ENCODE measurements at regions not wholly inside any gene's neighbourhood (a gene's known extent, or its start where the extent isn't known, plus 50 kb on each side); places are given as distances from the start of the nearest gene placed in this dataset.

DNA sequence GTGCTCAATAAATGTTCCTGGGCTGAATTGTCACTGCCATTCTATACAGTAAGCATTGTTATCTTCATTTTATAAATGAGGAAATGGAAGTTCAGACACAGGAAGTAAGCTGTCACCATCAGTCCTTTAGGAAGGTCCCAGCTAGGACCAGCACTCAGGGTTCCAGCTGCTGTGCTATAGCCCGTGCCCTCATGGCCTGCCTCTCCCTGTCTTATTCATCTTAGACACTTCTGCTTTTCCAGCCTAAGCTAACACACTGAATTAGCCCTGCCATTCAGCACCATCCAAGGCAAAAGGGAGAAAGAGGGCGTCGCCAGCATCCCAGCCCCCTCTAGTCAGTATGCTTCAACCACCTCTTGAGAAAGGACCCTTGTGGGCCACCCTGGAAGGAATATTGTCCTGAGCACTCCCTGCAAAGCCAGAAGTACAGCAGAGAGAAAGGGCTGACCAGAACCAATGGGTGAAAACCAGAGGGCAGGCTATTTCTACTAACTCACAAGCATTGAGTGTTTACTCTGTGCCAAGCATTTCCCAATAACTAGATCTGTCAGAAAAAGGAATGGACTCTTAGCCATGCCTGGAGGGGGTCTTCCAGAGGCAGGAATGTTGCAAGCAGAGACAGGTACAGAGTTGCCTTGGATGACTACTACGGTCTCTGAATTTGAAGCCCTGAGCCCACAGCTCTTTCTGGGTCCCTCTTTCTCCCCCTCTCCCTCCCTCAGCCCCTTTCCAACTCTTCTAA, 77.9 kb upstream of the NFIA start:
- no peak for TF ChIP-seq ESRRG (CRISPR knock-in tag; IDR thresholded peaks at IDR 0.05)
- TF ChIP-seq CSDC2 (CRISPR knock-in tag; IDR thresholded peaks at IDR 0.05), result no peak
- no peak for TF ChIP-seq BACH2 (CRISPR knock-in tag; IDR thresholded peaks at IDR 0.05; ENCODE audit: borderline replicate concordance)
- no peak for TF ChIP-seq ZFP30 (CRISPR knock-in tag; IDR thresholded peaks at IDR 0.05)
- no peak for TF ChIP-seq ZC3H10 (CRISPR knock-in tag; IDR thresholded peaks at IDR 0.05)
- TF ChIP-seq, protein P1, sequence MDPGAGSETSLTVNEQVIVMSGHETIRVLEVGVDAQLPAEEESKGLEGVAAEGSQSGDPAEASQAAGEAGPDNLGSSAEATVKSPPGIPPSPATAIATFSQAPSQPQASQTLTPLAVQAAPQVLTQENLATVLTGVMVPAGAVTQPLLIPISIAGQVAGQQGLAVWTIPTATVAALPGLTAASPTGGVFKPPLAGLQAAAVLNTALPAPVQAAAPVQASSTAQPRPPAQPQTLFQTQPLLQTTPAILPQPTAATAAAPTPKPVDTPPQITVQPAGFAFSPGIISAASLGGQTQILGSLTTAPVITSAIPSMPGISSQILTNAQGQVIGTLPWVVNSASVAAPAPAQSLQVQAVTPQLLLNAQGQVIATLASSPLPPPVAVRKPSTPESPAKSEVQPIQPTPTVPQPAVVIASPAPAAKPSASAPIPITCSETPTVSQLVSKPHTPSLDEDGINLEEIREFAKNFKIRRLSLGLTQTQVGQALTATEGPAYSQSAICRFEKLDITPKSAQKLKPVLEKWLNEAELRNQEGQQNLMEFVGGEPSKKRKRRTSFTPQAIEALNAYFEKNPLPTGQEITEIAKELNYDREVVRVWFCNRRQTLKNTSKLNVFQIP (CRISPR knock-in tag; IDR thresholded peaks at IDR 0.05; ENCODE audit: borderline replicate concordance, low read depth), result no peak
- TF ChIP-seq ISL1 (CRISPR knock-in tag; IDR thresholded peaks at IDR 0.05), result no peak
- no peak for TF ChIP-seq ZNF8 (CRISPR knock-in tag; IDR thresholded peaks at IDR 0.05)
- no peak for TF ChIP-seq ZNF565 (CRISPR knock-in tag; conservative IDR thresholded peaks at IDR 0.05; ENCODE audit: low read depth)
- TF ChIP-seq, protein P2, sequence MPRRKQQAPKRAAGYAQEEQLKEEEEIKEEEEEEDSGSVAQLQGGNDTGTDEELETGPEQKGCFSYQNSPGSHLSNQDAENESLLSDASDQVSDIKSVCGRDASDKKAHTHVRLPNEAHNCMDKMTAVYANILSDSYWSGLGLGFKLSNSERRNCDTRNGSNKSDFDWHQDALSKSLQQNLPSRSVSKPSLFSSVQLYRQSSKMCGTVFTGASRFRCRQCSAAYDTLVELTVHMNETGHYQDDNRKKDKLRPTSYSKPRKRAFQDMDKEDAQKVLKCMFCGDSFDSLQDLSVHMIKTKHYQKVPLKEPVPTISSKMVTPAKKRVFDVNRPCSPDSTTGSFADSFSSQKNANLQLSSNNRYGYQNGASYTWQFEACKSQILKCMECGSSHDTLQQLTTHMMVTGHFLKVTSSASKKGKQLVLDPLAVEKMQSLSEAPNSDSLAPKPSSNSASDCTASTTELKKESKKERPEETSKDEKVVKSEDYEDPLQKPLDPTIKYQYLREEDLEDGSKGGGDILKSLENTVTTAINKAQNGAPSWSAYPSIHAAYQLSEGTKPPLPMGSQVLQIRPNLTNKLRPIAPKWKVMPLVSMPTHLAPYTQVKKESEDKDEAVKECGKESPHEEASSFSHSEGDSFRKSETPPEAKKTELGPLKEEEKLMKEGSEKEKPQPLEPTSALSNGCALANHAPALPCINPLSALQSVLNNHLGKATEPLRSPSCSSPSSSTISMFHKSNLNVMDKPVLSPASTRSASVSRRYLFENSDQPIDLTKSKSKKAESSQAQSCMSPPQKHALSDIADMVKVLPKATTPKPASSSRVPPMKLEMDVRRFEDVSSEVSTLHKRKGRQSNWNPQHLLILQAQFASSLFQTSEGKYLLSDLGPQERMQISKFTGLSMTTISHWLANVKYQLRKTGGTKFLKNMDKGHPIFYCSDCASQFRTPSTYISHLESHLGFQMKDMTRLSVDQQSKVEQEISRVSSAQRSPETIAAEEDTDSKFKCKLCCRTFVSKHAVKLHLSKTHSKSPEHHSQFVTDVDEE (CRISPR knock-in tag; IDR thresholded peaks at IDR 0.05), result no peak
- TF ChIP-seq, protein P3, sequence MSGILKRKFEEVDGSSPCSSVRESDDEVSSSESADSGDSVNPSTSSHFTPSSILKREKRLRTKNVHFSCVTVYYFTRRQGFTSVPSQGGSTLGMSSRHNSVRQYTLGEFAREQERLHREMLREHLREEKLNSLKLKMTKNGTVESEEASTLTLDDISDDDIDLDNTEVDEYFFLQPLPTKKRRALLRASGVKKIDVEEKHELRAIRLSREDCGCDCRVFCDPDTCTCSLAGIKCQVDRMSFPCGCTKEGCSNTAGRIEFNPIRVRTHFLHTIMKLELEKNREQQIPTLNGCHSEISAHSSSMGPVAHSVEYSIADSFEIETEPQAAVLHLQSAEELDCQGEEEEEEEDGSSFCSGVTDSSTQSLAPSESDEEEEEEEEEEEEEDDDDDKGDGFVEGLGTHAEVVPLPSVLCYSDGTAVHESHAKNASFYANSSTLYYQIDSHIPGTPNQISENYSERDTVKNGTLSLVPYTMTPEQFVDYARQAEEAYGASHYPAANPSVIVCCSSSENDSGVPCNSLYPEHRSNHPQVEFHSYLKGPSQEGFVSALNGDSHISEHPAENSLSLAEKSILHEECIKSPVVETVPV (CRISPR knock-in tag; IDR thresholded peaks at IDR 0.05), result no peak
- no peak for TF ChIP-seq TOX (CRISPR knock-in tag; IDR thresholded peaks at IDR 0.05; ENCODE audit: borderline replicate concordance)
- no peak for TF ChIP-seq OSR1 (CRISPR knock-in tag; IDR thresholded peaks at IDR 0.05)
- no peak for TF ChIP-seq ZFP3 (CRISPR knock-in tag; IDR thresholded peaks at IDR 0.05)
- TF ChIP-seq, protein P4, sequence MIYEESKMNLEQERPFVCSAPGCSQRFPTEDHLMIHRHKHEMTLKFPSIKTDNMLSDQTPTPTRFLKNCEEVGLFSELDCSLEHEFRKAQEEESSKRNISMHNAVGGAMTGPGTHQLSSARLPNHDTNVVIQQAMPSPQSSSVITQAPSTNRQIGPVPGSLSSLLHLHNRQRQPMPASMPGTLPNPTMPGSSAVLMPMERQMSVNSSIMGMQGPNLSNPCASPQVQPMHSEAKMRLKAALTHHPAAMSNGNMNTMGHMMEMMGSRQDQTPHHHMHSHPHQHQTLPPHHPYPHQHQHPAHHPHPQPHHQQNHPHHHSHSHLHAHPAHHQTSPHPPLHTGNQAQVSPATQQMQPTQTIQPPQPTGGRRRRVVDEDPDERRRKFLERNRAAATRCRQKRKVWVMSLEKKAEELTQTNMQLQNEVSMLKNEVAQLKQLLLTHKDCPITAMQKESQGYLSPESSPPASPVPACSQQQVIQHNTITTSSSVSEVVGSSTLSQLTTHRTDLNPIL (CRISPR knock-in tag; IDR thresholded peaks at IDR 0.05; ENCODE audit: low read depth), result no peak
- TF ChIP-seq ZNF70 (CRISPR knock-in tag; IDR thresholded peaks at IDR 0.05), result no peak
- TF ChIP-seq TCF4 (CRISPR knock-in tag; IDR thresholded peaks at IDR 0.05; ENCODE audit: borderline replicate concordance), result no peak
- TF ChIP-seq, protein P5, sequence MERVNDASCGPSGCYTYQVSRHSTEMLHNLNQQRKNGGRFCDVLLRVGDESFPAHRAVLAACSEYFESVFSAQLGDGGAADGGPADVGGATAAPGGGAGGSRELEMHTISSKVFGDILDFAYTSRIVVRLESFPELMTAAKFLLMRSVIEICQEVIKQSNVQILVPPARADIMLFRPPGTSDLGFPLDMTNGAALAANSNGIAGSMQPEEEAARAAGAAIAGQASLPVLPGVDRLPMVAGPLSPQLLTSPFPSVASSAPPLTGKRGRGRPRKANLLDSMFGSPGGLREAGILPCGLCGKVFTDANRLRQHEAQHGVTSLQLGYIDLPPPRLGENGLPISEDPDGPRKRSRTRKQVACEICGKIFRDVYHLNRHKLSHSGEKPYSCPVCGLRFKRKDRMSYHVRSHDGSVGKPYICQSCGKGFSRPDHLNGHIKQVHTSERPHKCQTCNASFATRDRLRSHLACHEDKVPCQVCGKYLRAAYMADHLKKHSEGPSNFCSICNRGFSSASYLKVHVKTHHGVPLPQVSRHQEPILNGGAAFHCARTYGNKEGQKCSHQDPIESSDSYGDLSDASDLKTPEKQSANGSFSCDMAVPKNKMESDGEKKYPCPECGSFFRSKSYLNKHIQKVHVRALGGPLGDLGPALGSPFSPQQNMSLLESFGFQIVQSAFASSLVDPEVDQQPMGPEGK (CRISPR knock-in tag; IDR thresholded peaks at IDR 0.05; ENCODE audit: borderline replicate concordance), result no peak
- TF ChIP-seq PPARA (CRISPR knock-in tag; IDR thresholded peaks at IDR 0.05; ENCODE audit: borderline replicate concordance), result no peak
- no peak; the same call in 2 of the 3 replicates for ATAC-seq

DNA sequence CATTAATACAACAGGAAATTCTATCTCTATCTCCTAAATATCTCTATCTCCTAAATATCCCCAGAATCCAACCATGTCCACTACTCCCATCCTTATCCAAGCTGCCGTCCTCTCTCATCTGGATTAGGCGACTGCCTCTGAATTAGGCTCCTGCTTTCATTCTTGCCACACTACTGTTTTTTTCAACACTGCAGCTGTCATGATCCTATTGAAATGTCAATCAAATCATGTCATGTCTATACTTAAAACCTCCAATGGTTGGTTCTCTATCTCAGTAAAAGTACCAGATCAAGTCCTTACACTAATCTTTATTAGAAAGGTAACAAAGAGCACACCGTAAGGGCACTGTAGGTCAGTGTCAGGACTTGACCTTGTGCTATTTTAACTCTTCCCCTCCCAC, 82.0 kb upstream of the NFIA start:
- TF ChIP-seq ZNF565 (CRISPR knock-in tag; conservative IDR thresholded peaks at IDR 0.05; ENCODE audit: low read depth) (no peak), BACH2 (CRISPR knock-in tag; IDR thresholded peaks at IDR 0.05; ENCODE audit: borderline replicate concordance) (no peak), ESRRG (CRISPR knock-in tag; IDR thresholded peaks at IDR 0.05) (no peak), GLIS3 (CRISPR knock-in tag; IDR thresholded peaks at IDR 0.05) (no peak), ARNTL (CRISPR knock-in tag; IDR thresholded peaks at IDR 0.05; ENCODE audit: borderline replicate concordance, low read depth) (no peak)
- TF ChIP-seq, protein P5 (CRISPR knock-in tag; IDR thresholded peaks at IDR 0.05; ENCODE audit: borderline replicate concordance), result no peak
- TF ChIP-seq, protein P2 (CRISPR knock-in tag; IDR thresholded peaks at IDR 0.05), result no peak
- no peak for ATAC-seq
